ENCODE measurements at regions not wholly inside any gene's neighbourhood (a gene's known extent, or its start where the extent isn't known, plus 50 kb on each side); places are given as distances from the start of the nearest gene placed in this dataset.

- no peaks in the 10 kb centered on the region for H3K4me1 ChIP-seq (ENCODE audit: low read length)
- no peaks in the 10 kb centered on the region for H3K79me2 ChIP-seq (ENCODE audit: low read length)
- no peaks in the 10 kb centered on the region for H3K36me3 ChIP-seq (replicated peaks; ENCODE audit: insufficient read depth, low read length)
- no peaks in the 10 kb centered on the region for H3K9me2 ChIP-seq (replicated peaks; ENCODE audit: insufficient read depth, low read length)
- H3K9ac ChIP-seq (ENCODE audit: low read length) = no peak overlapping the region
- DNase-seq = no peak
- no peak overlapping the region for H3K4me2 ChIP-seq (ENCODE audit: low read depth, low read length)
- no peak overlapping the region for H3K4me3 ChIP-seq (ENCODE audit: low read length)
- TF ChIP-seq CTCF (IDR thresholded peaks at IDR 0.05; ENCODE audit: low read length) = no peak
- no peak for TF ChIP-seq EZH2phosphoT487 (IDR thresholded peaks at IDR 0.05; ENCODE audit: low read length)
- TF ChIP-seq EZH2 (optimal IDR thresholded peaks at IDR 0.05; ENCODE audit: low read depth, low read length) = no peak
- no peak overlapping the region for H3K27ac ChIP-seq (ENCODE audit: low read length)
- H2AFZ ChIP-seq (ENCODE audit: low read length) = no peak overlapping the region
- H3K27me3 ChIP-seq (replicated peaks; ENCODE audit: insufficient read depth, low read length) = no peaks in the 10 kb centered on the region
- H3K9me3 ChIP-seq (replicated peaks; ENCODE audit: insufficient read depth, low read length) = no peaks in the 10 kb centered on the region
- H4K20me1 ChIP-seq (ENCODE audit: insufficient read depth, low read length) = no peaks in the 10 kb centered on the region
- H3F3A ChIP-seq (ENCODE audit: insufficient read depth, low read length) = no peaks in the 10 kb centered on the region
Measured at GRCh38 chr2:114156366-114157056, 266.6 kb downstream of the ACTR3 start.

- no peak overlapping the region for H3K4me3 ChIP-seq (ENCODE audit: low read length)
- H3K4me2 ChIP-seq (ENCODE audit: low read depth, low read length) = no peak overlapping the region
- no peaks in the 10 kb centered on the region for H3F3A ChIP-seq (ENCODE audit: insufficient read depth, low read length)
- H3K27ac ChIP-seq (ENCODE audit: low read length) = no peak overlapping the region
- TF ChIP-seq EZH2 (optimal IDR thresholded peaks at IDR 0.05; ENCODE audit: low read depth, low read length) (no peak), CTCF (IDR thresholded peaks at IDR 0.05; ENCODE audit: low read length) (no peak), EZH2phosphoT487 (IDR thresholded peaks at IDR 0.05; ENCODE audit: low read length) (no peak)
- H3K9ac ChIP-seq (ENCODE audit: low read length) = no peak overlapping the region
- no peak for DNase-seq
- H3K27me3 ChIP-seq (replicated peaks; ENCODE audit: insufficient read depth, low read length) = no peaks in the 10 kb centered on the region
- H3K4me1 ChIP-seq (ENCODE audit: low read length) = no peaks in the 10 kb centered on the region
- no peaks in the 10 kb centered on the region for H3K9me2 ChIP-seq (replicated peaks; ENCODE audit: insufficient read depth, low read length)
- H3K36me3 ChIP-seq (replicated peaks; ENCODE audit: insufficient read depth, low read length) = no peaks in the 10 kb centered on the region
- H3K9me3 ChIP-seq (replicated peaks; ENCODE audit: insufficient read depth, low read length) = no peaks in the 10 kb centered on the region
- no peak overlapping the region for H2AFZ ChIP-seq (ENCODE audit: low read length)
- no peaks in the 10 kb centered on the region for H4K20me1 ChIP-seq (ENCODE audit: insufficient read depth, low read length)
- no peaks in the 10 kb centered on the region for H3K79me2 ChIP-seq (ENCODE audit: low read length)
Measured at GRCh38 chr2:114157057-114157385, 267.1 kb downstream of the ACTR3 start.

DNA sequence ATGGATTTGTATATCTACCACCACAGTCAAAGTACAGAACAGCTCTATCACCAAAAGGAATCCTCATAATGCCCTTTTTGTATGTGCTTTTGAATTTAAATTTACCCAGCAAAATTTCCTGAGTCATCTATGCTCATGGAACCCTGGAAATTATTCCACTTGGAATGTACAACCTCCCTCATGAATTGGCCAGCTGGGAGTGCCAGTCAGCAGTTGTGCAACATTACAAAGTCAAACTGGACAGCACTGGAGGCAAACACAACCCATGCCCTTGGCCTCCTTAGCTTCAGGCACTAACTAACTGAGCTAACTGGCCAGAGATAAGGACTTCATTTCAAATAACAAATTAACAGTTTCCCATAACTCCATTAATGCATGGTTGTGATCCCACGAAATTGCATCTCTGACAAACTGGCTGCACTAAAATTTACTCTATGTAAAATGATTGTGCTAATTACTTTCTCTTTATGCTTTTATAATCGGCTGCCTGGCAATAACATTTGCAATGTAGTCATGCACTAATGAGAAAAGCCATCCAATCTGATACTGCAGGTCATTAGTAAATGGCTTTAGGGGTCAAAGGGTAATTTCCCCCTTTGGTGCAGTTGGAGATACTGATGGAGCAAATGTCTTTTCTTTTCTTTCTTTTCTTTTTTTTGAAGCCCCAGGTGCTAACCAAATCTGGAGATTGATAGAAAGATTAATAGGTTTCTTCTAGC, 270.5 kb downstream of the ACTR3 start:
- Histone ChIP-seq H3K79me2 (ENCODE audit: low read length) (no peaks in the 10 kb centered on the region), H3K9me2 (replicated peaks; ENCODE audit: insufficient read depth, low read length) (no peaks in the 10 kb centered on the region), H4K20me1 (ENCODE audit: insufficient read depth, low read length) (no peaks in the 10 kb centered on the region), H3K4me1 (ENCODE audit: low read length) (no peaks in the 10 kb centered on the region), H3K4me2 (ENCODE audit: low read depth, low read length) (no peak overlapping the region), H3K27ac (ENCODE audit: low read length) (no peak overlapping the region), H2AFZ (ENCODE audit: low read length) (no peak overlapping the region), H3F3A (ENCODE audit: insufficient read depth, low read length) (no peaks in the 10 kb centered on the region), H3K27me3 (replicated peaks; ENCODE audit: insufficient read depth, low read length) (no peaks in the 10 kb centered on the region), H3K36me3 (replicated peaks; ENCODE audit: insufficient read depth, low read length) (no peaks in the 10 kb centered on the region), H3K9ac (ENCODE audit: low read length) (no peak overlapping the region), H3K9me3 (replicated peaks; ENCODE audit: insufficient read depth, low read length) (no peaks in the 10 kb centered on the region), H3K4me3 (ENCODE audit: low read length) (no peak overlapping the region)
- DNase-seq = no peak
- no peak for TF ChIP-seq CTCF (IDR thresholded peaks at IDR 0.05; ENCODE audit: low read length)
- no peak for TF ChIP-seq EZH2phosphoT487 (IDR thresholded peaks at IDR 0.05; ENCODE audit: low read length)
- TF ChIP-seq EZH2 (optimal IDR thresholded peaks at IDR 0.05; ENCODE audit: low read depth, low read length) = no peak
